ENCODE measurements at regions not wholly inside any gene's neighbourhood (a gene's known extent, or its start where the extent isn't known, plus 50 kb on each side); places are given as distances from the start of the nearest gene placed in this dataset.

- TF ChIP-seq SPI1 (IDR thresholded peaks at IDR 0.05; ENCODE audit: borderline replicate concordance, low read depth) (no peak), CTCF (IDR thresholded peaks at IDR 0.05; ENCODE audit: insufficient read depth, low read length) (no peak)
These were observed 94.8 kb upstream of the DISP3 start for GRCh38 chr1:11384170-11384554.

Measured in HL-60 (cell line).